SU-DHL-6 (cell line): ENCODE measurements at regions not wholly inside any gene's neighbourhood (a gene's known extent, or its start where the extent isn't known, plus 50 kb on each side); places are given as distances from the start of the nearest gene placed in this dataset.
"Not testable (repeated sequence)": the region's sequence is repeated elsewhere in the genome, so short reads cannot be mapped to it uniquely, and the experiment has no call there.

ENCODE experiments used
- EZH2phosphoT487 ChIP-seq: fragments of 200-600 bp; sonication (generic), shearing (Covaris generic); conservative IDR thresholded peaks from 2 replicates; pipeline ENCODE4 v1.6.1; 2018; ENCODE audit warnings: mild to moderate bottlenecking, antibody characterized with exemption, low read length, moderate library complexity, mixed read lengths
- TF ChIP-seq, protein P1 (sequence below): fragments of 200-600 bp; sonication (generic); IDR thresholded peaks from one replicate; pipeline ENCODE4 v1.5.1; 2017; ENCODE audit warnings: antibody characterized with exemption, mild to moderate bottlenecking, low read length, moderate library complexity; ENCODE audit not compliant: insufficient read depth, poor library complexity, severe bottlenecking

DNA sequence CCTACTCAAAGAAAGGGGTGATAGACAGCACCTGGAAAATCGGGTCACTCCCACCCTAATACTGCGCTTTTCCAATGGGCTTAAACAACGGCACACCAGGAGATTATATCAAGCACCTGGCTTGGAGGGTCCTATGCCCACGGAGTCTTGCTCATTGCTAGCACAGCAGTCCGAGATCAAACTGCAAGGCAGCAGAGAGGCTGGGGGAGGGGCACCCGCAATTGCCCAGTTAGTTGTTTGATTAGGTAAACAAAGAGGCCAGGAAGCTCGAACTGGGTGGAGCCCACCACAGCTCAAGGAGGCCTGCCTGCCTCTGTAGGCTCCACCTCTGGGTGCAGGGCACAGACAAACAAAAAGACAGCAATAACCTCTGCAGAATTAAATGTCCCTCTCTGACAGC is 224.5 kb upstream of the CCL2 start:
- TF ChIP-seq, protein P1, sequence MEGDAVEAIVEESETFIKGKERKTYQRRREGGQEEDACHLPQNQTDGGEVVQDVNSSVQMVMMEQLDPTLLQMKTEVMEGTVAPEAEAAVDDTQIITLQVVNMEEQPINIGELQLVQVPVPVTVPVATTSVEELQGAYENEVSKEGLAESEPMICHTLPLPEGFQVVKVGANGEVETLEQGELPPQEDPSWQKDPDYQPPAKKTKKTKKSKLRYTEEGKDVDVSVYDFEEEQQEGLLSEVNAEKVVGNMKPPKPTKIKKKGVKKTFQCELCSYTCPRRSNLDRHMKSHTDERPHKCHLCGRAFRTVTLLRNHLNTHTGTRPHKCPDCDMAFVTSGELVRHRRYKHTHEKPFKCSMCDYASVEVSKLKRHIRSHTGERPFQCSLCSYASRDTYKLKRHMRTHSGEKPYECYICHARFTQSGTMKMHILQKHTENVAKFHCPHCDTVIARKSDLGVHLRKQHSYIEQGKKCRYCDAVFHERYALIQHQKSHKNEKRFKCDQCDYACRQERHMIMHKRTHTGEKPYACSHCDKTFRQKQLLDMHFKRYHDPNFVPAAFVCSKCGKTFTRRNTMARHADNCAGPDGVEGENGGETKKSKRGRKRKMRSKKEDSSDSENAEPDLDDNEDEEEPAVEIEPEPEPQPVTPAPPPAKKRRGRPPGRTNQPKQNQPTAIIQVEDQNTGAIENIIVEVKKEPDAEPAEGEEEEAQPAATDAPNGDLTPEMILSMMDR: not testable (repeated sequence)
- not testable (repeated sequence) for TF ChIP-seq EZH2phosphoT487
